GM12878 (cell line): ENCODE measurements at regions not wholly inside any gene's neighbourhood (a gene's known extent, or its start where the extent isn't known, plus 50 kb on each side); places are given as distances from the start of the nearest gene placed in this dataset.
A peak's percentile ranks its signal among the peaks of the same experiment; 100 is the strongest.
"Not testable (repeated sequence)": the region's sequence is repeated elsewhere in the genome, so short reads cannot be mapped to it uniquely, and the experiment has no call there.

Source experiments
- ATAC-seq: fragments of 200-7000 bp; cut with Tn5 transposase; 3 replicates; pipeline ENCODE4 v1.9.1; 2020; ENCODE audit warnings: mild to moderate bottlenecking, moderate library complexity
- BruUV-seq: library from RNA; stranded (reverse); fragments of 400-500 nt; replicated peaks from 2 replicates; lab custom pipeline; 2021; lab: Mats Ljungman, UMichigan
- CTCF ChIA-PET: fragments of 300-600 bp; sonication (Branson Sonifier 250); formaldehyde crosslinking; extraction: SDS; loops from one replicate; lab custom pipeline; 2021; ENCODE audit warnings: inconsistent platforms; lab: Yijun Ruan, JAX
- POLR2A ChIA-PET: fragments of 350-600 bp; formaldehyde crosslinking; extraction: SDS; loops from one replicate; lab custom pipeline; 2021; ENCODE audit warnings: inconsistent platforms; lab: Charles Lee
- RAD21 ChIA-PET: fragments of 300-600 bp; sonication (Branson Sonifier 250); formaldehyde crosslinking; loops from one replicate; lab custom pipeline; 2023; ENCODE audit warnings: antibody characterized with exemption; ENCODE audit not compliant: unreplicated experiment; lab: Charles Lee
- SMC1A ChIA-PET: fragments of 300-600 bp; sonication (Branson Sonifier 250); formaldehyde crosslinking; loops from one replicate; lab custom pipeline; 2023; ENCODE audit not compliant: unreplicated experiment, uncharacterized antibody; lab: Charles Lee
- DNase-seq: peaks from one replicate; pipeline ENCODE4 v3.0.0-alpha.2; 2011; ENCODE audit warnings: low read depth, low spot score
- FAIRE-seq: peaks from 3 replicates; lab custom pipeline; 2011; peaks lifted over from hg19 to GRCh38; lab: Jason Lieb, UNC
- H2AFZ ChIP-seq: 2 replicates; pipeline ENCODE4 v1.6.0; 2011; ENCODE audit warnings: low read depth, low read length, control low read depth; ENCODE audit not compliant: control insufficient read depth
- H3K27ac ChIP-seq: 2 replicates; pipeline ENCODE4 v1.5.1; 2011; ENCODE audit warnings: control low read depth; ENCODE audit not compliant: control insufficient read depth, insufficient read depth
- H3K27me3 ChIP-seq, 2 experiments: replicated peaks in 1 of 2; 2 replicates each; pipeline versions ENCODE4 v1.6.0 to v1.6.1; 2011; ENCODE audit warnings: low read length in 1 of 2; ENCODE audit not compliant: control insufficient read depth in 2 of 2, insufficient read depth in 2 of 2
- H3K36me3 ChIP-seq, 2 experiments: 2 replicates each; pipeline ENCODE4 v1.5.1; 2011; ENCODE audit warnings: low read length in 1 of 2; ENCODE audit not compliant: control insufficient read depth in 2 of 2, insufficient read depth in 2 of 2
- H3K4me1 ChIP-seq: 2 replicates; pipeline ENCODE4 v1.6.1; 2011; ENCODE audit warnings: mild to moderate bottlenecking, low read length, moderate library complexity, mixed read lengths; ENCODE audit not compliant: control insufficient read depth, insufficient read depth
- H3K4me2 ChIP-seq: 2 replicates; pipeline ENCODE4 v1.6.0; 2011; ENCODE audit warnings: control low read depth; ENCODE audit not compliant: control insufficient read depth, insufficient read depth
- H3K4me3 ChIP-seq: fragments of 200-600 bp; sonication (generic); 2 replicates; pipeline ENCODE4 v1.5.1; 2016
- H3K79me2 ChIP-seq: 2 replicates; pipeline ENCODE4 v1.6.0; 2011; ENCODE audit warnings: low read length; ENCODE audit not compliant: control insufficient read depth, insufficient read depth
- H3K9ac ChIP-seq: 2 replicates; pipeline ENCODE4 v1.8.0; 2011; ENCODE audit warnings: low read length, control low read depth, mixed read lengths; ENCODE audit not compliant: control insufficient read depth, insufficient read depth
- H3K9me3 ChIP-seq: replicated peaks from 3 replicates; pipeline ENCODE4 v1.5.1; 2011; ENCODE audit warnings: mild to moderate bottlenecking, low read length; ENCODE audit not compliant: control insufficient read depth, insufficient read depth
- H4K20me1 ChIP-seq: 2 replicates; pipeline ENCODE4 v1.6.0; 2011; ENCODE audit not compliant: control insufficient read depth, insufficient read depth
- CBX5 ChIP-seq: sonication (generic); IDR thresholded peaks from 2 replicates; pipeline ENCODE4 v1.6.1; 2016; ENCODE audit warnings: low read depth, moderate library complexity, mild to moderate bottlenecking, inconsistent platforms
- IKZF2 ChIP-seq, 2 experiments: fragments of 450-650 bp; IDR thresholded peaks; 2 replicates each; pipeline ENCODE4 v1.6.1; 2017; ENCODE audit warnings: mild to moderate bottlenecking in 2 of 2, moderate library complexity in 2 of 2
- MEF2B ChIP-seq: fragments of 450-650 bp; IDR thresholded peaks from 2 replicates; pipeline ENCODE4 v1.6.1; 2018; ENCODE audit warnings: mild to moderate bottlenecking, moderate library complexity; ENCODE audit not compliant: partially characterized antibody, poor library complexity, severe bottlenecking
- RELB ChIP-seq: fragments of 450-650 bp; IDR thresholded peaks from 2 replicates; pipeline ENCODE4 v1.6.1; 2017; ENCODE audit warnings: low read depth, mild to moderate bottlenecking, moderate library complexity
- SPI1 ChIP-seq: IDR thresholded peaks from 2 replicates; pipeline ENCODE4 v1.6.1; 2011; ENCODE audit warnings: low read depth, mild to moderate bottlenecking, low read length, moderate library complexity, borderline replicate concordance; ENCODE audit not compliant: insufficient read depth
- YY1 ChIP-seq: IDR thresholded peaks from 2 replicates; pipeline ENCODE4 v1.6.1; 2011; ENCODE audit warnings: low read depth, mild to moderate bottlenecking, low read length
- WGBS: methylation state at CpG from one replicate; pipeline ENCODE4 v1.1.6; 2016; ENCODE audit warnings: low lambda C conversion rate; ENCODE audit not compliant: insufficient replicate concordance, insufficient coverage; ENCODE audit errors: missing lambda C conversion rate; 5-methylcytosine and 5-hydroxymethylcytosine counted together
- in situ Hi-C: fragments of 300-500 bp; cut with MboI; formaldehyde crosslinking; loops from 9 replicates; pipeline ENCODE4 v1.14.3; 2018; ENCODE audit warnings: mixed read lengths
- intact Hi-C: fragments of 100-400 bp; cut with micrococcal nuclease; formaldehyde crosslinking; loops from one replicate; pipeline ENCODE4 v1.14.2; 2022; ENCODE audit not compliant: unreplicated experiment

DNA sequence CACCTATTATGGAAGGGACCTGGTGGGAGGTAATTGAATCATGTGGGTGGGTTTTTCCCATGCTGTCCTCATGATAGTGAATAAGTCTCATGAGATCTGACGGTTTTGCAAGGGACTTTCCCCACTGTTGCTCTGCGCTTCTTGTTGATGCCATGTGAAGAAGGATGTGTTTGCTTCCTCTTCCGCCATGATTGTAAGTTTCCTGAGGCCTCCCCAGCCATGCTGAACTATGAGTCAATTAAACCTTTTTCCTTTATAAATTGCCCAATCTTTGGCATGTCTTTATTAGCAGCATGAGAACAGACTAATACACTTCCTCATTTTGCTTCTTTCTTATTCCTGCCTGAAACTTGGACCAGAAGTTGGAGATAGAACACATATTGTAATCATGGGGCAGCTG lies 396.2 kb downstream of the ATP23 start:
- POLR2A ChIA-PET = not testable (repeated sequence)

More for the DNA sequence above, 396.2 kb downstream of the ATP23 start:
- RAD21 ChIA-PET = interaction anchor here (1.4 kb wide), 1 partner anchor 11 kb away, joined by 3 read pairs; no protein-coding TSS in a partner anchor
- H3K4me1 ChIP-seq, H3K9me3 ChIP-seq, BruUV-seq, H3K4me3 ChIP-seq, intact Hi-C loops, H2AFZ ChIP-seq, FAIRE-seq, H3K36me3 ChIP-seq, H3K4me2 ChIP-seq, in situ Hi-C loops, H4K20me1 ChIP-seq, H3K79me2 ChIP-seq, DNase-seq, H3K9ac ChIP-seq, H3K27me3 ChIP-seq, H3K27ac ChIP-seq: not testable (repeated sequence)
- SMC1A ChIA-PET = interaction anchor here (0.6 kb wide), 1 partner anchor 132 kb away, joined by 4 read pairs; no protein-coding TSS in a partner anchor
- WGBS = 2% methylated on average over 3 of the region's 3 CpGs
- TF ChIP-seq SPI1 (peak; percentile 50; the same call in 1 of the 2 replicates), CBX5 (peak; percentile 47; the same call in 1 of the 2 replicates), RELB (0 out of 2 replicates have a peak, but pooled peaks have one; percentile 34), MEF2B (peak; percentile 20), YY1 (0 out of 2 replicates have a peak, but pooled peaks have one; percentile 17), IKZF2 (IDR thresholded peaks at IDR 0.05) (0 out of 4 replicates have a peak, but pooled peaks of 1 of the 2 experiments have one; percentile 9)
- ATAC-seq = peak; percentile 26; the same call in 2 of the 3 replicates
- CTCF ChIA-PET = interaction anchor here (0.6 kb wide), 2 partner anchors 68 to 107 kb away, joined by 3 read pairs; no protein-coding TSS in a partner anchor
